Activated CD4-positive, alpha-beta T cell treated with anti-CD3 and anti-CD28 coated beads for 36 hours (primary cell): ENCODE measurements at regions not wholly inside any gene's neighbourhood (a gene's known extent, or its start where the extent isn't known, plus 50 kb on each side); places are given as distances from the start of the nearest gene placed in this dataset.
"Not testable (repeated sequence)": the region's sequence is repeated elsewhere in the genome, so short reads cannot be mapped to it uniquely, and the experiment has no call there.

Source experiments
- ATAC-seq: fragments of 200-7000 bp; cut with Tn5 transposase; one replicate; pipeline ENCODE4 v1.10.0; 2021; ENCODE audit warnings: mild to moderate bottlenecking, moderate library complexity
- CTCF ChIA-PET: fragments of 350-600 bp; sonication (Branson Sonifier 250); formaldehyde crosslinking; loops from one replicate; lab custom pipeline; 2021; ENCODE audit warnings: antibody characterized with exemption; lab: Charles Lee
- POLR2A ChIA-PET: fragments of 350-600 bp; sonication (Branson Sonifier 250); formaldehyde crosslinking; loops from one replicate; lab custom pipeline; 2021; ENCODE audit warnings: antibody characterized with exemption, inconsistent platforms; lab: Charles Lee
- DNase-seq: peaks from one replicate; pipeline ENCODE4 v3.0.0-alpha.2; 2020
- H3K27ac Mint-ChIP-seq: one replicate; pipeline ENCODE4 v1.8.0; 2021; ENCODE audit warnings: mixed read lengths
- H3K27me3 Mint-ChIP-seq: one replicate; pipeline ENCODE4 v1.8.0; 2021; ENCODE audit warnings: mixed read lengths
- H3K36me3 Mint-ChIP-seq: one replicate; pipeline ENCODE4 v1.8.0; 2021; ENCODE audit warnings: low read depth, mixed read lengths
- H3K4me1 Mint-ChIP-seq: one replicate; pipeline ENCODE4 v1.8.0; 2021; ENCODE audit warnings: mixed read lengths
- H3K4me3 Mint-ChIP-seq: one replicate; pipeline ENCODE4 v1.8.0; 2021; ENCODE audit warnings: mild to moderate bottlenecking, moderate library complexity, mixed read lengths
- H3K9me3 Mint-ChIP-seq: one replicate; pipeline ENCODE4 v1.8.0; 2021; ENCODE audit warnings: low read depth, mixed read lengths
- intact Hi-C, 2 experiments: fragments of 100-400 bp; cut with DNase I in 1 of 2; cut with micrococcal nuclease in 1 of 2; formaldehyde crosslinking; loops; one replicate each; pipeline versions ENCODE4 v1.14.2 to v1.15.1; 2022 to 2024; cut with DNase I, micrococcal nuclease

- intact Hi-C loops: no loop called here
- DNase-seq (no peak), ATAC-seq (no peak)
- Mint-ChIP-seq H3K4me3 (no peak overlapping the region), H3K9me3 (peaks cover 10% of the 10 kb centered on the region), H3K27me3 (peaks cover 20% of the 10 kb centered on the region), H3K36me3 (no peaks in the 10 kb centered on the region), H3K4me1 (no peaks in the 10 kb centered on the region), H3K27ac (no peak overlapping the region)
- POLR2A ChIA-PET: no interaction called here
- CTCF ChIA-PET: no interaction called here
Observed at GRCh38 chr11:130979386-130979972, 63.2 kb upstream of the SNX19 start.

- CTCF ChIA-PET: interaction anchor here (1.0 kb wide), 1 partner anchor 47 kb away, joined by 3 read pairs; no protein-coding TSS in a partner anchor
- intact Hi-C loops: no loop called here
- ATAC-seq (no peak), DNase-seq (no peak)
- no peak overlapping the region for H3K4me3 Mint-ChIP-seq
- POLR2A ChIA-PET: no interaction called here
- H3K27ac Mint-ChIP-seq: no peak overlapping the region
- no peaks in the 10 kb centered on the region for H3K36me3 Mint-ChIP-seq
- H3K4me1 Mint-ChIP-seq: no peaks in the 10 kb centered on the region
- peaks cover 10% of the 10 kb centered on the region for H3K9me3 Mint-ChIP-seq
- peaks cover 19% of the 10 kb centered on the region for H3K27me3 Mint-ChIP-seq
Observed at GRCh38 chr11:130980071-130980862, 64.0 kb upstream of the SNX19 start.

GRCh38 chr11:130984241-130984640 is 68.0 kb upstream of the SNX19 start:
- POLR2A ChIA-PET, H3K27ac Mint-ChIP-seq, intact Hi-C loops, H3K36me3 Mint-ChIP-seq, H3K9me3 Mint-ChIP-seq, H3K4me1 Mint-ChIP-seq, DNase-seq, ATAC-seq, CTCF ChIA-PET, H3K4me3 Mint-ChIP-seq: not testable (repeated sequence)
- peaks cover 11% of the 10 kb centered on the region for H3K27me3 Mint-ChIP-seq

GRCh38 chr11:130992788-130993187 is 76.5 kb upstream of the SNX19 start:
- intact Hi-C loops: no loop called here
- no peak for DNase-seq
- no peak overlapping the region for H3K4me3 Mint-ChIP-seq
- H3K9me3 Mint-ChIP-seq: peaks cover 2% of the 10 kb centered on the region
- H3K27me3 Mint-ChIP-seq: peaks cover 5% of the 10 kb centered on the region
- ChIA-PET POLR2A (no interaction called here), CTCF (interaction anchor here (0.6 kb wide), 1 partner anchor 206 kb away, joined by 3 read pairs; no protein-coding TSS in a partner anchor)
- ATAC-seq: no peak
- no peaks in the 10 kb centered on the region for H3K36me3 Mint-ChIP-seq
- H3K4me1 Mint-ChIP-seq: no peaks in the 10 kb centered on the region
- no peak overlapping the region for H3K27ac Mint-ChIP-seq

GRCh38 chr11:130994043-130994442 is 77.8 kb upstream of the SNX19 start:
- no peak overlapping the region for H3K27ac Mint-ChIP-seq
- no peaks in the 10 kb centered on the region for H3K4me1 Mint-ChIP-seq
- peaks cover 5% of the 10 kb centered on the region for H3K27me3 Mint-ChIP-seq
- peaks cover 2% of the 10 kb centered on the region for H3K9me3 Mint-ChIP-seq
- DNase-seq (no peak), ATAC-seq (no peak)
- intact Hi-C loops: no loop called here
- ChIA-PET CTCF (interaction anchor here (1.2 kb wide), 1 partner anchor 12 kb away, joined by 3 read pairs; no protein-coding TSS in a partner anchor), POLR2A (no interaction called here)
- no peaks in the 10 kb centered on the region for H3K36me3 Mint-ChIP-seq
- H3K4me3 Mint-ChIP-seq: no peak overlapping the region

- intact Hi-C loops: no loop called here
- H3K9me3 Mint-ChIP-seq: peaks cover 2% of the 10 kb centered on the region
- no peak overlapping the region for H3K27ac Mint-ChIP-seq
- ATAC-seq (no peak), DNase-seq (no peak)
- H3K4me1 Mint-ChIP-seq: no peaks in the 10 kb centered on the region
- ChIA-PET POLR2A (no interaction called here), CTCF (no interaction called here)
- peaks cover 2% of the 10 kb centered on the region for H3K27me3 Mint-ChIP-seq
- H3K4me3 Mint-ChIP-seq: no peak overlapping the region
- H3K36me3 Mint-ChIP-seq: no peaks in the 10 kb centered on the region
Observed at GRCh38 chr11:130995266-130995665, 79.0 kb upstream of the SNX19 start.

- no peak for ATAC-seq
- no peak overlapping the region for H3K27ac Mint-ChIP-seq
- peaks cover 2% of the 10 kb centered on the region for H3K9me3 Mint-ChIP-seq
- ChIA-PET CTCF (no interaction called here), POLR2A (no interaction called here)
- H3K36me3 Mint-ChIP-seq: no peaks in the 10 kb centered on the region
- H3K27me3 Mint-ChIP-seq: peaks cover 5% of the 10 kb centered on the region
- H3K4me3 Mint-ChIP-seq: no peak overlapping the region
- no peak for DNase-seq
- intact Hi-C loops: no loop called here
- H3K4me1 Mint-ChIP-seq: no peaks in the 10 kb centered on the region
Observed at GRCh38 chr11:130997278-130997677, 81.0 kb upstream of the SNX19 start.

GRCh38 chr11:130999086-130999485 is 82.8 kb upstream of the SNX19 start:
- ChIA-PET POLR2A (no interaction called here), CTCF (interaction anchor here (0.6 kb wide), 1 partner anchor 1130 kb away, joined by 3 read pairs; no protein-coding TSS in a partner anchor)
- intact Hi-C loops: no loop called here
- peaks cover 5% of the 10 kb centered on the region for H3K27me3 Mint-ChIP-seq
- H3K36me3 Mint-ChIP-seq: no peaks in the 10 kb centered on the region
- H3K9me3 Mint-ChIP-seq: peaks cover 2% of the 10 kb centered on the region
- H3K4me1 Mint-ChIP-seq: no peaks in the 10 kb centered on the region
- DNase-seq: no peak
- H3K4me3 Mint-ChIP-seq: no peak overlapping the region
- no peak for ATAC-seq
- H3K27ac Mint-ChIP-seq: no peak overlapping the region

- no peak for DNase-seq
Observed at GRCh38 chr11:130999992-131000770, 83.9 kb upstream of the SNX19 start.

GRCh38 chr11:131002145-131002544 is 85.9 kb upstream of the SNX19 start:
- intact Hi-C loops: no loop called here
- ATAC-seq (no peak), DNase-seq (no peak)
- peaks cover 2% of the 10 kb centered on the region for H3K27me3 Mint-ChIP-seq
- ChIA-PET POLR2A (no interaction called here), CTCF (no interaction called here)
- no peaks in the 10 kb centered on the region for H3K4me1 Mint-ChIP-seq
- no peak overlapping the region for H3K4me3 Mint-ChIP-seq
- H3K36me3 Mint-ChIP-seq: no peaks in the 10 kb centered on the region
- H3K27ac Mint-ChIP-seq: no peak overlapping the region
- H3K9me3 Mint-ChIP-seq: no peaks in the 10 kb centered on the region

More at GRCh38 chr11:130999992-131000770, 83.9 kb upstream of the SNX19 start:
- H3K4me1 Mint-ChIP-seq: no peaks in the 10 kb centered on the region
- ATAC-seq: no peak
- H3K27me3 Mint-ChIP-seq: peaks cover 4% of the 10 kb centered on the region
- no peak overlapping the region for H3K27ac Mint-ChIP-seq
- POLR2A ChIA-PET: no interaction called here
- intact Hi-C loops: no loop called here
- H3K36me3 Mint-ChIP-seq: no peaks in the 10 kb centered on the region
- CTCF ChIA-PET: no interaction called here
- H3K4me3 Mint-ChIP-seq: no peak overlapping the region
- peaks cover 2% of the 10 kb centered on the region for H3K9me3 Mint-ChIP-seq

- no peak overlapping the region for H3K27ac Mint-ChIP-seq
- POLR2A ChIA-PET: no interaction called here
- CTCF ChIA-PET: no interaction called here
- H3K9me3 Mint-ChIP-seq: peaks cover 4% of the 10 kb centered on the region
- H3K4me3 Mint-ChIP-seq: no peak overlapping the region
- no peaks in the 10 kb centered on the region for H3K4me1 Mint-ChIP-seq
- DNase-seq (no peak), ATAC-seq (no peak)
- H3K36me3 Mint-ChIP-seq: no peaks in the 10 kb centered on the region
- intact Hi-C loops: no loop called here
- peaks cover 7% of the 10 kb centered on the region for H3K27me3 Mint-ChIP-seq
Observed at GRCh38 chr11:131005829-131006228, 89.5 kb upstream of the SNX19 start.
